MG63 (cell line): ENCODE measurements at regions not wholly inside any gene's neighbourhood (a gene's known extent, or its start where the extent isn't known, plus 50 kb on each side); places are given as distances from the start of the nearest gene placed in this dataset.

ENCODE experiments used
- DNase-seq: peaks from one replicate; pipeline ENCODE4 v3.0.0-alpha.2; 2020
- H3K27me3 ChIP-seq: fragments of 250-450 bp; sonication (Bioruptor Pico); 2 replicates; pipeline ENCODE4 v1.5.1; 2020; ENCODE audit warnings: mild to moderate bottlenecking, moderate library complexity
- H3K36me3 ChIP-seq: fragments of 250-450 bp; sonication (Bioruptor Pico); 2 replicates; pipeline ENCODE4 v1.5.1; 2020; ENCODE audit warnings: mild to moderate bottlenecking, moderate library complexity
- H3K4me3 ChIP-seq: fragments of 250-450 bp; sonication (Bioruptor Pico); 2 replicates; pipeline ENCODE4 v1.5.1; 2020; ENCODE audit warnings: mild to moderate bottlenecking, moderate library complexity
- H3K9me3 ChIP-seq: fragments of 250-450 bp; sonication (Bioruptor Pico); 2 replicates; pipeline ENCODE4 v1.5.1; 2020; ENCODE audit warnings: mild to moderate bottlenecking, moderate library complexity

- Histone ChIP-seq H3K9me3 (no peaks in the 10 kb centered on the region; the same call in 1 of the 2 replicates), H3K4me3 (no peak overlapping the region), H3K36me3 (no peaks in the 10 kb centered on the region), H3K27me3 (no peaks in the 10 kb centered on the region)
- no peak for DNase-seq
Observed at GRCh38 chr13:50401721-50402465, 386.6 kb downstream of the KCNRG start.

- no peak for DNase-seq
- Histone ChIP-seq H3K4me3 (no peak overlapping the region), H3K9me3 (no peaks in the 10 kb centered on the region; the same call in 1 of the 2 replicates), H3K27me3 (no peaks in the 10 kb centered on the region), H3K36me3 (no peaks in the 10 kb centered on the region)
Observed at GRCh38 chr13:50403311-50403710, 388.1 kb downstream of the KCNRG start.

- no peaks in the 10 kb centered on the region for H3K36me3 ChIP-seq
- H3K4me3 ChIP-seq: no peak overlapping the region
- H3K27me3 ChIP-seq: no peaks in the 10 kb centered on the region
- no peak for DNase-seq
- H3K9me3 ChIP-seq: no peaks in the 10 kb centered on the region
Observed at GRCh38 chr13:50404116-50404515, 388.9 kb downstream of the KCNRG start.

DNA sequence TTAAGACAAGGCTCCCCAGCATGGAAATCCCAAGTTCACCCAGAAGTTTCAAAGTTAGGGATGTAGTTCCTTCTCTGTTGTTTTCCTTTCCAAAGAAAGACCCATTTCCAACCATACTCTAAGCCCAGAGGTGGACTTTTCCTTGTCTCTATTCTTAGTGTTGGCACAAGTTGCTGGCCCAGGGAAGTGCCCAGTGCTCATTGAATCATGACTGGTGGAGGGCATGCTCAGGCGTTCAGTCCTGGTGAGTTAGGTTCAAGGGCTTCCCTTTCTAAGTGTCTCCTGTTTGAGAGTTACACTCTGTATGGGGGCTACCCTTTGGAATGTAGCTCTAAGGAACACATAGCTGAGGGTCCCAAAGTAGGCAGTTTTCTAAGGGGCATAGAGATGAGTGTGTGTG lies 389.5 kb downstream of the KCNRG start:
- Histone ChIP-seq H3K36me3 (no peaks in the 10 kb centered on the region), H3K27me3 (no peaks in the 10 kb centered on the region), H3K4me3 (no peak overlapping the region), H3K9me3 (no peaks in the 10 kb centered on the region)
- no peak for DNase-seq

GRCh38 chr13:50406831-50407230 lies 391.6 kb downstream of the KCNRG start:
- no peak for DNase-seq

GRCh38 chr13:50408068-50408467 lies 392.8 kb downstream of the KCNRG start:
- DNase-seq: no peak
- H3K9me3 ChIP-seq: no peaks in the 10 kb centered on the region
- H3K36me3 ChIP-seq: no peaks in the 10 kb centered on the region
- no peak overlapping the region for H3K4me3 ChIP-seq
- no peaks in the 10 kb centered on the region for H3K27me3 ChIP-seq

More at GRCh38 chr13:50406831-50407230, 391.6 kb downstream of the KCNRG start:
- H3K27me3 ChIP-seq: no peaks in the 10 kb centered on the region
- H3K4me3 ChIP-seq: no peak overlapping the region
- no peaks in the 10 kb centered on the region for H3K9me3 ChIP-seq
- H3K36me3 ChIP-seq: no peaks in the 10 kb centered on the region

DNA sequence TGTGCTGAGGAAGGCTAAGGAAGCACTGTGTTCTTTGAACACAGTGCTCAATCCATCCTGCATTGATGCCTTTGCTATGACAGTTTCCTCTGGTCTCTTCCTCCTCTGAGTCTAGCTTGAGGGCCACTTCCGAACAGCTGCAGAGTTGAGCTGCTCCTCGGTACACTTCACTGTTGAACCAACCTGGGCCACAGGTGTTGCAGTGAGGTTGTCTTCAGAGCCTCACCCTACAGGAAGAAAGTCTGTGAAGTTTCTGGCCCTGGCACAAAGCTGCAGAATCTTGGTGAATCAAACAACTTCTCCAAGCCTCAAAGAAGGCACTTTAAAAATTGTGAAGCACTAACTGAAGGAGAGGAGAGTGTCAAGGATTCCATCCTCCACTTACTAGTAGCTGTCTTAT lies 394.0 kb downstream of the KCNRG start:
- Histone ChIP-seq H3K9me3 (no peaks in the 10 kb centered on the region), H3K36me3 (no peaks in the 10 kb centered on the region), H3K4me3 (no peak overlapping the region), H3K27me3 (no peaks in the 10 kb centered on the region)
- DNase-seq: no peak

DNA sequence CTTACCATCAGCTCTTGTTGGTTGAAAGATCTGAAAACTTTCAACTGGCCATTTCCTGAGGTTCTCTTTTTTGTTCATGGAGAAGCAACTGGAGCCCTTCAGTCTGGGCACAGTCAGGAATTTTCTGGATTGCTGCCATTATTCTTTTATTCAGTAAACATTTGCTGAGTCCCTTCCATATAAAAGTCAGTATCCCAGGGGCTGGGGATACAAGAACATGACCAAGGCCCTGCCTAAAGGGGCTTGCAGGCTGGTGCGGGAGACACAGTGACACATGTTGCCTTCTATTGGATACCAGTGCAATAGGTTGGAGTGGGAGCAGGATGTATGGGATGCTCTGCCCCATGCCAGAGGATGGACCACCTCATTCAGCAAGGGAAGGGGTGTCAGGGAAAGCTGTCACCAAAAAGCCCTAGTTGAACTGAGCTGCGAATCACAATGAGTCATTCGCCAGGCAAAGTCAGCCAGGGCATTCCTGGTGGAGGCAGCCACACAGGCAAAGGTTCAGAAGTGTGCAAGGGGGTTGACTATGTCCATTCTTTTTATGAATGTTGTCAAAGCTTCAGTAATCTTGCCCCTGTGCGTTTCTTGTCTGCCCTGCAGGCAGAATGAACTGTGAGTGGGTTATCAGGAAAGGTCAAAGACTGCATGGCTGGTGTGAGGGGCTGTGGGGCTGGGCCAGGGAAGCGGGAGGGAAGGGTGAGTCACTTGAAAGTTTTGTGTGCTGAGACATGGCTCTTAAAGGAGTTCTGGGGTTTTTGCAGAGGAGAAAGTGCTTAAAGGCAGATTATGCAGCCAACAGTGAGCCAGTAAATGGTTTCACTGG lies 395.9 kb downstream of the KCNRG start:
- peak; percentile 87 for DNase-seq
- H3K27me3 ChIP-seq: no peaks in the 10 kb centered on the region
- H3K9me3 ChIP-seq: no peaks in the 10 kb centered on the region
- no peaks in the 10 kb centered on the region for H3K36me3 ChIP-seq
- no peak overlapping the region for H3K4me3 ChIP-seq

DNA sequence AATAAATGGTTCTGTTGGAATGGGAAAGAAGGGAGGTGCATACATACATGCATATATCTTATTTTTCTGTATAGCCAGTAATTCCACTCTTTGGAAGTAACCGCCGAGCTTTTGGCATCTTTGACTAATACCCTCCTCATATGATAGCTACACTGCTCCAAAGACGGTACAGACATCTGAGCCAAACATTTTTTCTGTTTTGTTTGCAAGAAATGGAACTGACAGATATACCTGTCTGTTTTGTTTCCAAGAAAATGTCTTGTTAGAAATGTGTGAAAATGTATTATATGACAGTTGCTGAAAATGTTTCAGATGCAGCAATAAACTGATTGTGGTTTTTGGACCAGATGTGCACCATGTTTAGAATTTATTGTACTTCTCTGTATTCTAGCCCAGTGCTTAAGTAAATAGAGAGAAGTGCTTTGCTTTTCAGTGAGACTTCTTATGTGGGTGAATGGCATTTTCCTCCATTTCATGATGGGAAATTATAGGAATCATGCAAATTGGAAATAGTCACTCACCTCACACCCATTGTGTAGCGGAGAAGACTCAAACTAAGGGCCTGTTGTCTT lies 396.9 kb downstream of the KCNRG start:
- Histone ChIP-seq H3K4me3 (no peak overlapping the region), H3K27me3 (no peaks in the 10 kb centered on the region), H3K36me3 (no peaks in the 10 kb centered on the region), H3K9me3 (no peaks in the 10 kb centered on the region)
- DNase-seq: no peak

DNA sequence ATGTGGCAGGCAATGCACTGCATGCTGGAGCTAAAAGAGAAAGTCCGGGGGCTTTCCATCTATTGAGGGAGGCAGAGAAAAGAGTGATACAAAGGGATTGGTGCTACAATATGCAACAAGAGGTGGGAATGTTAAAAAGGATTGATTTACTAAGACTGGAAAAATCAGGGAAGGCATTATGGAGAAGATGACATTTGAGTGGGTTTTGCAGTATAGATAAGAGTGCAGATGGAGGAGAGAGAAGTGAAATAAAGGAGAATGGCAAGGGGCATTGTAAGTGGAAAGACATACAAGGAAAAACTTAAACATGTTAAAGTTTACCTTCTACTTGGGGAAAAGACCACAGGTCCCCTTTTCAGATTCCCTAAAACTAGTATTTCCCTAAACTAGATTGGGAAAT lies 399.4 kb downstream of the KCNRG start:
- no peak overlapping the region for H3K4me3 ChIP-seq
- H3K36me3 ChIP-seq: no peaks in the 10 kb centered on the region
- H3K9me3 ChIP-seq: no peaks in the 10 kb centered on the region
- DNase-seq: no peak
- H3K27me3 ChIP-seq: no peaks in the 10 kb centered on the region

DNA sequence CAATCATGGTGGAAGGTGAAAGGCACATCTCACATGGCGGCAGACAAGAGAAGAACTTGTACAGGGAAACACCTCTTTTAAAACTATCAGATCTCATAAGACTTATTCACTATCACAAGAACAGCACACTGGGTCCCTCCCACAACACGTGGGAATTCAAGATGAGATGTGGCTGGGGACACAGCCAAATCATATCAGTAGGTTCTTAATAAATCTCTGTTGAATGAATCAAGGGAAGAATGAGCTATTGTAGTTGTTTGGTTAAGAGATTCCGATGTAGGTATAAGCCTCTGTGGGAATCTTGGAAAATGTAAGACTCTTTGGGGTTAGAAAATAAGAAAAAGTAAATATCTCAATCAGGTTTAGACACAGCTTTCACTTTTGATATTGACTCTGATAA lies 400.2 kb downstream of the KCNRG start:
- Histone ChIP-seq H3K36me3 (no peaks in the 10 kb centered on the region), H3K4me3 (no peak overlapping the region), H3K9me3 (no peaks in the 10 kb centered on the region), H3K27me3 (no peaks in the 10 kb centered on the region)
- DNase-seq: no peak

DNA sequence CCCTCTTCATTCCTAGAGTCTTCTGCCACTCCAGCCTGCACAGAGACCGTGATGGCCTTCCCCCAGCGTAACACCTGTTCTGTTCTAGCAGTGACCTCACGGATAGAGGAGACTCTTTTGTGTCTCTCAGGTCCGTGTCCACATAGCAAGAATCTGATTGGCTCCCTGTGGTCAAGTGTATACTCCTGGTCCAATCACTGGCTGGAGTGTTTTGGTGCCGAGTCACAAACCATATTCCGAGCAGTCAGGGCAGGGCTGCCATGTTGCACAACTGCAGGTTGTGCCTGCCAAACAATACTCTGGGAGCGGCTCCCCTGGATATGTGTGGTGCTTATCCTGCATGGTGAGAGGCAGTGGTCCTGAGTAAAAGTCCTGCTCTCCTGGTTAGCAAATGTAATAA lies 402.4 kb downstream of the KCNRG start:
- Histone ChIP-seq H3K4me3 (no peak overlapping the region), H3K9me3 (no peaks in the 10 kb centered on the region), H3K36me3 (no peaks in the 10 kb centered on the region), H3K27me3 (no peaks in the 10 kb centered on the region)
- DNase-seq: peak; percentile 14

GRCh38 chr13:50419331-50419865 lies 404.2 kb downstream of the KCNRG start:
- Histone ChIP-seq H3K27me3 (no peaks in the 10 kb centered on the region), H3K4me3 (no peak overlapping the region), H3K36me3 (no peaks in the 10 kb centered on the region), H3K9me3 (no peaks in the 10 kb centered on the region)
- no peak for DNase-seq

- Histone ChIP-seq H3K4me3 (no peak overlapping the region), H3K9me3 (no peaks in the 10 kb centered on the region), H3K36me3 (no peaks in the 10 kb centered on the region), H3K27me3 (no peaks in the 10 kb centered on the region)
- DNase-seq: peak; percentile 22
Observed at GRCh38 chr13:50419896-50420295, 404.7 kb downstream of the KCNRG start.

GRCh38 chr13:50420718-50421472 lies 405.7 kb downstream of the KCNRG start:
- DNase-seq: no peak
- Histone ChIP-seq H3K27me3 (no peaks in the 10 kb centered on the region), H3K36me3 (no peaks in the 10 kb centered on the region), H3K4me3 (no peak overlapping the region), H3K9me3 (no peaks in the 10 kb centered on the region)

- Histone ChIP-seq H3K36me3 (no peaks in the 10 kb centered on the region), H3K9me3 (no peaks in the 10 kb centered on the region), H3K27me3 (no peaks in the 10 kb centered on the region), H3K4me3 (no peak overlapping the region)
- DNase-seq: no peak
Observed at GRCh38 chr13:50421473-50422130, 406.4 kb downstream of the KCNRG start.
